GOT3 (cell line): ENCODE measurements at regions not wholly inside any gene's neighbourhood (a gene's known extent, or its start where the extent isn't known, plus 50 kb on each side); places are given as distances from the start of the nearest gene placed in this dataset.

Source experiments
- DNase-seq: peaks from one replicate; lab custom pipeline; 2025; ENCODE audit warnings: mixed read lengths; lab: John Stamatoyannopoulos, UW

GRCh38 chr6:80457439-80457933 is 351.0 kb downstream of the BCKDHB start:
- peak; percentile 44 for DNase-seq

GRCh38 chr6:80456724-80457438 is 350.4 kb downstream of the BCKDHB start:
- no peak for DNase-seq

GRCh38 chr6:80454661-80455365 is 348.3 kb downstream of the BCKDHB start:
- DNase-seq, result no peak

GRCh38 chr6:80454197-80454596 is 347.7 kb downstream of the BCKDHB start:
- DNase-seq, result peak; percentile 5

- no peak for DNase-seq
Observed at GRCh38 chr6:80449726-80450125, 343.3 kb downstream of the BCKDHB start.

GRCh38 chr6:80446454-80447045 is 340.1 kb downstream of the BCKDHB start:
- no peak for DNase-seq

GRCh38 chr6:80445751-80446150 is 339.3 kb downstream of the BCKDHB start:
- DNase-seq, result no peak

GRCh38 chr6:80442366-80442765 is 335.9 kb downstream of the BCKDHB start:
- DNase-seq, result no peak

GRCh38 chr6:80441131-80441530 is 334.7 kb downstream of the BCKDHB start:
- no peak for DNase-seq

GRCh38 chr6:80440496-80441115 is 334.1 kb downstream of the BCKDHB start:
- DNase-seq, result no peak

- DNase-seq, result no peak
Observed at GRCh38 chr6:80439721-80440470, 333.4 kb downstream of the BCKDHB start.

- no peak for DNase-seq
Observed at GRCh38 chr6:80438772-80439171, 332.3 kb downstream of the BCKDHB start.

GRCh38 chr6:80437801-80438200 is 331.3 kb downstream of the BCKDHB start:
- no peak for DNase-seq

- DNase-seq, result no peak
Observed at GRCh38 chr6:80437221-80437620, 330.8 kb downstream of the BCKDHB start.

- DNase-seq, result no peak
Observed at GRCh38 chr6:80436663-80437062, 330.2 kb downstream of the BCKDHB start.

GRCh38 chr6:80435457-80435856 is 329.0 kb downstream of the BCKDHB start:
- DNase-seq, result no peak

GRCh38 chr6:80434691-80435350 is 328.4 kb downstream of the BCKDHB start:
- DNase-seq, result no peak

GRCh38 chr6:80433673-80434025 is 327.2 kb downstream of the BCKDHB start:
- DNase-seq, result no peak

GRCh38 chr6:80433010-80433672 is 326.7 kb downstream of the BCKDHB start:
- no peak for DNase-seq

- no peak for DNase-seq
Observed at GRCh38 chr6:80425089-80425823, 318.8 kb downstream of the BCKDHB start.
